ENCODE measurements at regions not wholly inside any gene's neighbourhood (a gene's known extent, or its start where the extent isn't known, plus 50 kb on each side); places are given as distances from the start of the nearest gene placed in this dataset.

- intact Hi-C loops (cut with micrococcal nuclease), result no loop called here
- no peaks in the 10 kb centered on the region for H3K4me1 Mint-ChIP-seq (ENCODE audit: low read depth)
- H3K9me3 Mint-ChIP-seq, result peaks cover 1% of the 10 kb centered on the region
- DNase-seq (ENCODE audit: low spot score), result no peak
- no peak overlapping the region for H3K27ac Mint-ChIP-seq
- H3K36me3 Mint-ChIP-seq (ENCODE audit: low read depth), result no peaks in the 10 kb centered on the region
- no peaks in the 10 kb centered on the region for H3K27me3 Mint-ChIP-seq (ENCODE audit: insufficient read depth)
- no peak overlapping the region for H3K4me3 Mint-ChIP-seq
Measured at GRCh38 chr5:24353016-24353415, 291.8 kb downstream of the CDH10 start.

GRCh38 chr5:24353611-24354010 is 291.2 kb downstream of the CDH10 start:
- H3K36me3 Mint-ChIP-seq (ENCODE audit: low read depth), result no peaks in the 10 kb centered on the region
- no peaks in the 10 kb centered on the region for H3K9me3 Mint-ChIP-seq
- no peak overlapping the region for H3K27ac Mint-ChIP-seq
- DNase-seq (ENCODE audit: low spot score), result no peak
- no peak overlapping the region for H3K4me3 Mint-ChIP-seq
- H3K27me3 Mint-ChIP-seq (ENCODE audit: insufficient read depth), result no peaks in the 10 kb centered on the region
- intact Hi-C loops (cut with micrococcal nuclease), result no loop called here
- H3K4me1 Mint-ChIP-seq (ENCODE audit: low read depth), result no peaks in the 10 kb centered on the region

- no peaks in the 10 kb centered on the region for H3K4me1 Mint-ChIP-seq (ENCODE audit: low read depth)
- no peak for DNase-seq (ENCODE audit: low spot score)
Measured at GRCh38 chr5:24363789-24364481, 280.8 kb downstream of the CDH10 start.

GRCh38 chr5:24364711-24365110 is 280.1 kb downstream of the CDH10 start:
- Mint-ChIP-seq H3K4me3 (no peak overlapping the region), H3K9me3 (peaks cover 12% of the 10 kb centered on the region), H3K36me3 (ENCODE audit: low read depth) (no peaks in the 10 kb centered on the region), H3K27ac (no peak overlapping the region), H3K4me1 (ENCODE audit: low read depth) (no peaks in the 10 kb centered on the region), H3K27me3 (ENCODE audit: insufficient read depth) (no peaks in the 10 kb centered on the region)
- intact Hi-C loops (cut with micrococcal nuclease), result no loop called here
- no peak for DNase-seq (ENCODE audit: low spot score)

More at GRCh38 chr5:24363789-24364481, 280.8 kb downstream of the CDH10 start:
- Mint-ChIP-seq H3K4me3 (no peak overlapping the region), H3K36me3 (ENCODE audit: low read depth) (no peaks in the 10 kb centered on the region), H3K27me3 (ENCODE audit: insufficient read depth) (no peaks in the 10 kb centered on the region), H3K27ac (no peak overlapping the region), H3K9me3 (peaks cover 14% of the 10 kb centered on the region)
- intact Hi-C loops (cut with micrococcal nuclease), result no loop called here

GRCh38 chr5:24365406-24365805 is 279.4 kb downstream of the CDH10 start:
- DNase-seq (ENCODE audit: low spot score), result no peak
- no peak overlapping the region for H3K4me3 Mint-ChIP-seq
- H3K4me1 Mint-ChIP-seq (ENCODE audit: low read depth), result no peaks in the 10 kb centered on the region
- no peak overlapping the region for H3K27ac Mint-ChIP-seq
- intact Hi-C loops (cut with micrococcal nuclease), result no loop called here
- no peaks in the 10 kb centered on the region for H3K27me3 Mint-ChIP-seq (ENCODE audit: insufficient read depth)
- no peaks in the 10 kb centered on the region for H3K36me3 Mint-ChIP-seq (ENCODE audit: low read depth)
- peaks cover 12% of the 10 kb centered on the region for H3K9me3 Mint-ChIP-seq

DNA sequence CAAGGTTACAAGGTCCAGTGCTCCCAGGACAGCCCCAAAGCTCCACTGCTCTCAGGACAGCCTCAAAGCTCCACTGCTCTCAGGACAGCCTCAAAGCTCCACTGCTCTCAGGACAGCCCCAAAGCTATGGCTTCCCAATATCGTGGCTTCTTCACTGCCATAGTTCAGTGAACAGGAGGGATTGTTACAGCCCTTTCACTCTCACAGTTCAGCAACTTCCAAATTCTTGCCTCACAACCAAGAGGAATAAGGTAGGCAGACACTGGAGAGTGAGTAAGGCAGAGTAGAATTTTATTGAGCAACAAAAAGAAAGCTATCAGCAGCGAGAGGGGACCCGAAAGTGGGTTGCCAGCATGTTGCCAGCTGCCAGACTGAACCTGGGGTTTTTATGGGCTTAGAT is 277.6 kb downstream of the CDH10 start:
- no peak for DNase-seq (ENCODE audit: low spot score)
- intact Hi-C loops (cut with micrococcal nuclease), result no loop called here
- H3K4me1 Mint-ChIP-seq (ENCODE audit: low read depth), result no peaks in the 10 kb centered on the region
- H3K27ac Mint-ChIP-seq, result no peak overlapping the region
- no peak overlapping the region for H3K4me3 Mint-ChIP-seq
- no peaks in the 10 kb centered on the region for H3K27me3 Mint-ChIP-seq (ENCODE audit: insufficient read depth)
- H3K36me3 Mint-ChIP-seq (ENCODE audit: low read depth), result no peaks in the 10 kb centered on the region
- peaks cover 8% of the 10 kb centered on the region for H3K9me3 Mint-ChIP-seq

DNA sequence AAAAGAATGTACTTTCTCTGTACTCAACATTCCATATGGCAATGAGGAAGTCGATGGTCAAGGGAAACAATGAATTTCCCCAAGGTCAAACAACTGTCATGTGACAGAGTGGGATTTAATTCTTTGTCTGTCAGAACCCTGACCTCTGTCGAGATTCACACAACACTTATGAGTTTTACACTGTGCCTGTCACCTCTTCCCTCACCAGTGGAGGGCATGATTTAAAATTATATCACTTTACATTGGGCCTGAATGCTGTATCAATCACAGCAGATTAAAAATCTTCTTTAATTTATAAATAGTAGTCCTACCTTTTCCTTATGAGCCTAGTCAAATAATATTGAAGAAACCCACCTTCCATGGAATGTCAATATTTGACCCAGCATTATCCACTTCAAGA is 276.7 kb downstream of the CDH10 start:
- Mint-ChIP-seq H3K27me3 (ENCODE audit: insufficient read depth) (no peaks in the 10 kb centered on the region), H3K4me3 (no peak overlapping the region), H3K36me3 (ENCODE audit: low read depth) (no peaks in the 10 kb centered on the region)

GRCh38 chr5:24376210-24376609 is 268.6 kb downstream of the CDH10 start:
- peaks cover 11% of the 10 kb centered on the region for H3K9me3 Mint-ChIP-seq
- no peaks in the 10 kb centered on the region for H3K36me3 Mint-ChIP-seq (ENCODE audit: low read depth)

More for the DNA sequence above, 276.7 kb downstream of the CDH10 start:
- Mint-ChIP-seq H3K9me3 (peaks cover 6% of the 10 kb centered on the region), H3K27ac (no peak overlapping the region), H3K4me1 (ENCODE audit: low read depth) (no peaks in the 10 kb centered on the region)
- intact Hi-C loops (cut with micrococcal nuclease), result no loop called here
- DNase-seq (ENCODE audit: low spot score), result no peak

DNA sequence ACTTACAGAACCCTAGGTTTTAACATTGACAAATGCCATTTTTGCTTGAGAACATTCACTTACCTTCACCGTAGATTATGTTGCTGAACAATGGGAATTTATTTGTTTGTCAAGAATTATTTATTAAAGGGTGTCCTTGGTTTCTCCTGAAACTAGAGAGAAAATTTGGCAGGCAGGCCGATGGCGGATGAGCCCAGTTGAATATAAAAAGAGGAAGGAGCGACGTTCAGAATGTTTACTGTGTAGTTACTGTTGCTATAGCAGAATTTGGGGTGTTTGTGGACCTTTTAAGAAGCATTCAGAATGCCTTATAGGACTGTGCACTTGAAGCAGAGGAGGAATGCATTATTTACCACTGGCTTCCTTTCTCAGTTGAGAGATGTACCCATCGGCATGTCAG is 268.2 kb downstream of the CDH10 start:
- peaks cover 11% of the 10 kb centered on the region for H3K9me3 Mint-ChIP-seq
- no peak overlapping the region for H3K4me3 Mint-ChIP-seq
- no peak overlapping the region for H3K27ac Mint-ChIP-seq
- H3K4me1 Mint-ChIP-seq (ENCODE audit: low read depth), result no peaks in the 10 kb centered on the region
- no peak for DNase-seq (ENCODE audit: low spot score)
- no peaks in the 10 kb centered on the region for H3K27me3 Mint-ChIP-seq (ENCODE audit: insufficient read depth)
- intact Hi-C loops (cut with micrococcal nuclease), result no loop called here
- no peaks in the 10 kb centered on the region for H3K36me3 Mint-ChIP-seq (ENCODE audit: low read depth)

More at GRCh38 chr5:24376210-24376609, 268.6 kb downstream of the CDH10 start:
- no peak overlapping the region for H3K27ac Mint-ChIP-seq
- no peak for DNase-seq (ENCODE audit: low spot score)
- no peaks in the 10 kb centered on the region for H3K27me3 Mint-ChIP-seq (ENCODE audit: insufficient read depth)
- no peak overlapping the region for H3K4me3 Mint-ChIP-seq
- intact Hi-C loops (cut with micrococcal nuclease), result no loop called here
- no peaks in the 10 kb centered on the region for H3K4me1 Mint-ChIP-seq (ENCODE audit: low read depth)

DNA sequence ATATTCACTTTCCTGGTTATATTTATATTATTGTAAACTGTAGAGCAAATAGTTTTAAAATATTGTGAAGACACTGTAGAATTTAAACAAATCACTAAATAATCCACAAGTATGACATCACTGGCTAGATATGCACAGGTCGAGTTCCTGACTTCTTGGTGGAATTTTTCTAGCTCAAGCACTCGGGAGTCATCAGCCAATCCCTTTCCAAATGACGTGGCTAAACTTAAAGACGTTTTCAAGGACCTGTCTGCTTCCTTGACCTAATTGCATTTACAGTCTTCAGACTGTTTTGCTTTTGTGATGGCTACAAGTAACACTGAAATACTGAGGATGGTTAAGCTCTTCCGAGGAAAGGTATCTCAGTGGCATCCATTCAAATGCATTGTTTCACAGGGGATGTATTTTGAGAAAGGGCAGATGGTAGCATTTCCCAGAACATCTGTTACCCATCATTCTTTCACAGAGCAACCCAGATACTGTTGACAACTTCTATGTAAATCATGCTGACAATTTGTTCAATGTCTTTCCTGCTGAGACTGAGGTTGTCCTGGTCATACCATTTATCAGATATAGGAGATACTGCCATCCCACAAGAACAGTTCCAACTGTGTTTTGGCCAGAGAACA is 262.8 kb downstream of the CDH10 start:
- DNase-seq (ENCODE audit: low spot score), result no peak
- Mint-ChIP-seq H3K27ac (no peak overlapping the region), H3K4me3 (no peak overlapping the region), H3K4me1 (ENCODE audit: low read depth) (no peaks in the 10 kb centered on the region), H3K36me3 (ENCODE audit: low read depth) (no peaks in the 10 kb centered on the region), H3K9me3 (peaks cover 7% of the 10 kb centered on the region), H3K27me3 (ENCODE audit: insufficient read depth) (no peaks in the 10 kb centered on the region)
- intact Hi-C loops (cut with micrococcal nuclease), result no loop called here

DNA sequence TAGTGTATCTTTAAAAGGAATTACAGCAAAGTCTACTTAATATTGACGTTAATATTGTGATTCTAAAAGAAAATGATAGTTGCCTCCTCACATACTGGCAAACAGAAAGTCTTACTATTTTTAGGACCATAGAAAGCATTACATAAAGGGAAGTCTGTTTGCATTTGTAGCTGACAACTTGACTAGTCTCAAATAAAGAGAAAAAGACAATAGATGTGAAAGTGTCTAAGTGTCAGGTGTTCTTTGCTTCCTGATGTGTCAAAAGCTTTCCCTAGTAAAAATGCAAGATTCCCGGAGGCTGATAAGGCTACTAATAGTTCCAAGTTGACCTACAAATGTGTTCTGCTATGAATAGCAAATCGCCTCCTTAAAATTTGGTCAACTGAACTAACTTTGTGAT is 259.7 kb downstream of the CDH10 start:
- intact Hi-C loops (cut with micrococcal nuclease), result no loop called here
- no peak for DNase-seq (ENCODE audit: low spot score)
- H3K4me3 Mint-ChIP-seq, result no peak overlapping the region
- H3K27ac Mint-ChIP-seq, result no peak overlapping the region
- no peaks in the 10 kb centered on the region for H3K36me3 Mint-ChIP-seq (ENCODE audit: low read depth)
- no peaks in the 10 kb centered on the region for H3K27me3 Mint-ChIP-seq (ENCODE audit: insufficient read depth)
- H3K9me3 Mint-ChIP-seq, result peaks cover 3% of the 10 kb centered on the region
- H3K4me1 Mint-ChIP-seq (ENCODE audit: low read depth), result no peaks in the 10 kb centered on the region

DNA sequence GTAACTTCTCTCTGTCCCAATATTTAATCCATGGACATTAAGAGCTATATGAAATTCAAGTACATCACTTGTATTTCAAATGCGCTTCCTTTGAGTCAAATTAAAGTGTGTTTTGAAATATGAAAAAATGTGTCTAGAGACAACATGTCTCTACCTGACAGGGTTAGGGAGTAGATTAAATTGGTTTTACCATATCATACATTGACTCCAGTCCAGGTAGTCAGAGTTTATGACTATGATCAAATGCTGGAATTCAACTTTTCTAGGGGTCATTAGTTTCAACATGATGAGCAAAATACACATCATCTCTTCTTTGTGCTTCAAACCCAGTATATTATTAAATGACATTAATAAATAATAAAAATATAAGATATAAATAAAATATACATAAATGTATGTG is 259.2 kb downstream of the CDH10 start:
- Mint-ChIP-seq H3K27me3 (ENCODE audit: insufficient read depth) (no peaks in the 10 kb centered on the region), H3K9me3 (peaks cover 3% of the 10 kb centered on the region), H3K27ac (no peak overlapping the region), H3K36me3 (ENCODE audit: low read depth) (no peaks in the 10 kb centered on the region), H3K4me1 (ENCODE audit: low read depth) (no peaks in the 10 kb centered on the region), H3K4me3 (no peak overlapping the region)
- intact Hi-C loops (cut with micrococcal nuclease), result no loop called here
- DNase-seq (ENCODE audit: low spot score), result no peak

DNA sequence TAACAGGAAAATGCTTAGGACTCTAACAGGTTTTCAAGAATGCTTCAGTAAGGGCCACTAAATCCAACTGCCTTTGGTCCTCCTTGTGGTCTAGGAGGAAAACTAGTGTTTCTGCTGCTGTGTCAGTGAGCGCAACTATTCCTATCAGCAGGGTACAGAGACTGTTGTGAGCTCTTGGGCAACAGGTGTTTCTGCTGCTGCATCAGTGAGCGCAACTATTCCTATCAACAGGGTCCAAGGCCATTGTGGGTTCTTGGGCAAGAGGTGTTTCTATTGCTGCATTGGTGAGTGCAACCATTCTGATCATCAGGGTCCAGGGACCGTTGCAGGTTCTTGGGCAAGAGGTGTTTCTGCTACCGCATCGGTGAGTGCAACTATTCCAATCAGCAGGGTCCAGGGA is 256.3 kb downstream of the CDH10 start:
- H3K4me1 Mint-ChIP-seq (ENCODE audit: low read depth), result no peaks in the 10 kb centered on the region
- intact Hi-C loops (cut with micrococcal nuclease), result no loop called here
- no peak overlapping the region for H3K27ac Mint-ChIP-seq
- H3K9me3 Mint-ChIP-seq, result peaks cover 8% of the 10 kb centered on the region
- H3K27me3 Mint-ChIP-seq (ENCODE audit: insufficient read depth), result no peaks in the 10 kb centered on the region
- no peak for DNase-seq (ENCODE audit: low spot score)
- no peak overlapping the region for H3K4me3 Mint-ChIP-seq
- no peaks in the 10 kb centered on the region for H3K36me3 Mint-ChIP-seq (ENCODE audit: low read depth)
